H9 (cell line): ENCODE measurements at regions not wholly inside any gene's neighbourhood (a gene's known extent, or its start where the extent isn't known, plus 50 kb on each side); places are given as distances from the start of the nearest gene placed in this dataset.
"Not testable (repeated sequence)": the region's sequence is repeated elsewhere in the genome, so short reads cannot be mapped to it uniquely, and the experiment has no call there.

Experiments
- DNase-seq: peaks from one replicate; pipeline ENCODE4 v3.0.0-alpha.2; 2017
- H2AFZ ChIP-seq: one replicate; pipeline ENCODE4 v1.6.1; 2013; ENCODE audit warnings: mild to moderate bottlenecking, low read length, control low read depth, moderate library complexity
- H2AK5ac ChIP-seq: 2 replicates; pipeline ENCODE4 v1.6.1; 2013; ENCODE audit warnings: low read length, control low read depth, mixed read lengths; ENCODE audit not compliant: insufficient read length
- H2BK120ac ChIP-seq: one replicate; pipeline ENCODE4 v1.6.1; 2013; ENCODE audit warnings: low read depth, mild to moderate bottlenecking, low read length, control low read depth, inconsistent platforms; ENCODE audit not compliant: poor library complexity, severe bottlenecking
- H2BK12ac ChIP-seq: 2 replicates; pipeline ENCODE4 v1.6.1; 2013; ENCODE audit warnings: low read length, control low read depth, mixed read lengths, low read depth; ENCODE audit not compliant: insufficient read length
- H2BK15ac ChIP-seq: 2 replicates; pipeline ENCODE4 v1.6.1; 2013; ENCODE audit warnings: low read depth, low read length, control low read depth
- H2BK20ac ChIP-seq: one replicate; pipeline ENCODE4 v1.6.1; 2013; ENCODE audit warnings: low read depth, mild to moderate bottlenecking, low read length, control low read depth, inconsistent platforms; ENCODE audit not compliant: poor library complexity, severe bottlenecking
- H2BK5ac ChIP-seq: 2 replicates; pipeline ENCODE4 v1.6.1; 2013; ENCODE audit warnings: low read length, control low read depth, mixed read lengths; ENCODE audit not compliant: insufficient read length
- H3K14ac ChIP-seq: 2 replicates; pipeline ENCODE4 v1.6.1; 2013; ENCODE audit warnings: low read length, control low read depth; ENCODE audit not compliant: insufficient read depth
- H3K18ac ChIP-seq: 2 replicates; pipeline ENCODE4 v1.6.1; 2013; ENCODE audit warnings: low read depth, mild to moderate bottlenecking, mixed read lengths, low read length, control low read depth; ENCODE audit not compliant: insufficient read length
- H3K23ac ChIP-seq: 2 replicates; pipeline ENCODE4 v1.6.1; 2013; ENCODE audit warnings: low read length, control low read depth, mixed read lengths, low read depth; ENCODE audit not compliant: insufficient read length
- H3K23me2 ChIP-seq: 2 replicates; pipeline ENCODE4 v1.6.1; 2013; ENCODE audit warnings: low read depth, mild to moderate bottlenecking, mixed read lengths, low read length, control low read depth; ENCODE audit not compliant: insufficient read length, poor library complexity, severe bottlenecking
- H3K27ac ChIP-seq: 2 replicates; pipeline ENCODE4 v1.5.1; 2013; ENCODE audit warnings: low read length, control low read depth, mixed read lengths, low read depth; ENCODE audit not compliant: insufficient read length
- H3K27me3 ChIP-seq: 2 replicates; pipeline ENCODE4 v1.6.1; 2013; ENCODE audit warnings: low read length, control low read depth, inconsistent platforms; ENCODE audit not compliant: insufficient read depth
- H3K4ac ChIP-seq: 2 replicates; pipeline ENCODE4 v1.6.1; 2013; ENCODE audit warnings: low read depth, mild to moderate bottlenecking, control low read depth, inconsistent platforms, low read length, moderate library complexity
- H3K4me1 ChIP-seq: 2 replicates; pipeline ENCODE4 v1.6.1; 2013; ENCODE audit warnings: low read length, control low read depth, inconsistent platforms; ENCODE audit not compliant: insufficient read depth
- H3K4me2 ChIP-seq: 2 replicates; pipeline ENCODE4 v1.6.1; 2013; ENCODE audit warnings: low read length, control low read depth, mixed read lengths; ENCODE audit not compliant: insufficient read length, insufficient read depth
- H3K56ac ChIP-seq: 2 replicates; pipeline ENCODE4 v1.6.1; 2013; ENCODE audit warnings: low read depth, mild to moderate bottlenecking, mixed read lengths, low read length, control low read depth; ENCODE audit not compliant: insufficient read length
- H3K79me1 ChIP-seq: 2 replicates; pipeline ENCODE4 v1.6.1; 2013; ENCODE audit warnings: low read depth, mild to moderate bottlenecking, moderate library complexity, low read length, control low read depth, inconsistent platforms; ENCODE audit not compliant: insufficient read depth, poor library complexity, severe bottlenecking
- H3K79me2 ChIP-seq: 2 replicates; pipeline ENCODE4 v1.6.1; 2013; ENCODE audit warnings: low read length, control low read depth, inconsistent platforms; ENCODE audit not compliant: insufficient read depth
- H3K9ac ChIP-seq: 2 replicates; pipeline ENCODE4 v1.6.1; 2013; ENCODE audit warnings: low read length, control low read depth, mixed read lengths; ENCODE audit not compliant: insufficient read length; ENCODE audit errors: extremely low read depth
- H3K9me3 ChIP-seq: one replicate; pipeline ENCODE4 v1.6.1; 2013; ENCODE audit warnings: low read depth, low read length, inconsistent platforms; ENCODE audit not compliant: control insufficient read depth
- H3T11ph ChIP-seq: one replicate; pipeline ENCODE4 v1.6.1; 2013; ENCODE audit warnings: mild to moderate bottlenecking, low read length, control low read depth, inconsistent platforms
- H4K20me1 ChIP-seq: one replicate; pipeline ENCODE4 v1.6.1; 2013; ENCODE audit not compliant: control insufficient read depth, insufficient read length, insufficient read depth
- H4K5ac ChIP-seq: 2 replicates; pipeline ENCODE4 v1.6.1; 2013; ENCODE audit warnings: low read depth, mild to moderate bottlenecking, mixed read lengths, low read length, control low read depth; ENCODE audit not compliant: insufficient read length
- H4K8ac ChIP-seq: replicated peaks from 2 replicates; pipeline ENCODE4 v1.6.1; 2013; ENCODE audit warnings: low read length, control low read depth, mixed read lengths, low read depth; ENCODE audit not compliant: insufficient read length
- H4K91ac ChIP-seq: 2 replicates; pipeline ENCODE4 v1.6.1; 2013; ENCODE audit warnings: low read depth, mild to moderate bottlenecking, moderate library complexity, mixed read lengths, low read length, control low read depth; ENCODE audit not compliant: insufficient read length
- H3K27ac Mint-ChIP-seq, 3 experiments: 2 replicates in 2 of 3; 3 replicates in 1 of 3; pipeline ENCODE4 v1.8.0; 2020 to 2021; ENCODE audit warnings: mixed read lengths in 3 of 3, mild to moderate bottlenecking in 1 of 3, moderate library complexity in 1 of 3
- H3K27me3 Mint-ChIP-seq: 2 replicates; pipeline ENCODE4 v1.8.0; 2021; ENCODE audit warnings: low read depth, mild to moderate bottlenecking, moderate library complexity, mixed read lengths
- H3K36me3 Mint-ChIP-seq, 3 experiments: 2 replicates in 2 of 3; 3 replicates in 1 of 3; pipeline ENCODE4 v1.8.0; 2020 to 2021; ENCODE audit warnings: low read depth in 3 of 3, mixed read lengths in 3 of 3; ENCODE audit not compliant: insufficient read depth in 1 of 3
- H3K4me1 Mint-ChIP-seq, 2 experiments: 2 replicates each; pipeline ENCODE4 v1.8.0; 2020; ENCODE audit warnings: mixed read lengths in 2 of 2
- H3K4me3 Mint-ChIP-seq, 2 experiments: 2 replicates in 1 of 2; 3 replicates in 1 of 2; pipeline ENCODE4 v1.8.0; 2020 to 2021; ENCODE audit warnings: mild to moderate bottlenecking in 2 of 2, mixed read lengths in 2 of 2, moderate library complexity in 1 of 2
- H3K9me3 Mint-ChIP-seq, 2 experiments: 2 replicates in 1 of 2; 3 replicates in 1 of 2; pipeline ENCODE4 v1.8.0; 2020; ENCODE audit warnings: mild to moderate bottlenecking in 2 of 2, mixed read lengths in 2 of 2, moderate library complexity in 1 of 2
- WGBS: extraction: QIAGEN DNeasy Blood & Tissue Kit; methylation state at CpG from one replicate; pipeline ENCODE4 v1.1.7; 2013; ENCODE audit warnings: missing lambda C conversion rate, low lambda C conversion rate, mixed read lengths; ENCODE audit not compliant: insufficient read length; ENCODE audit errors: extremely low coverage; 5-methylcytosine and 5-hydroxymethylcytosine counted together
- TF ChIP-seq, protein P1 (sequence below): fragments of 200-600 bp; sonication (generic); conservative IDR thresholded peaks from 3 replicates; pipeline ENCODE4 v1.8.0; 2021; ENCODE audit warnings: antibody characterized with exemption, mild to moderate bottlenecking

DNA sequence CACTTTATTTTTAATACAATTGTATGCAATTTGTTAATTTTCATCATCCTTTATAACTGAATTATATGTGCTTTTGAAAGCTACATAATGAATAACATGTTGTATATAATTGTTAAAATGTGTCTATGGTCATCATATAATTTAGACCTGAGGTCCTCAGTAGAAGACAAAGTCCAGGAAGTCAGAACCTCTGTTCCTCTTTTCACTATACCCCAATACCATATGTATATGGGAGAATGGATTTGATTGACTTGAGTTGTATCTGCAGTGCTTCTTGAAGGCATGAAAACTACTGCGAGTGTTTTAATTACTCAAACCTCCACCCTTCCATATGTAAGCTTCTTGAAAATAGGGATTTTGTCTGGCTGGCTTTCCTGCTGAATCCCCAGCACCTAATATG is 140.7 kb upstream of the NEDD9 start:
- WGBS: no CpG with 5 or more reads among the region's 1 CpG
- Mint-ChIP-seq H3K36me3 (peaks cover 2 to 19% (median 10%) of the 10 kb centered on the region in 3 experiments; a peak in 6 of 7 replicates), H3K9me3 (peaks cover 11 to 15% of the 10 kb centered on the region in 2 experiments; a peak in 3 of 5 replicates), H3K27me3 (peaks cover 3% of the 10 kb centered on the region; the same call in 1 of the 2 replicates), H3K4me1 (peaks cover 11 to 12% of the 10 kb centered on the region in 2 experiments), H3K27ac (no peak overlapping the region), H3K4me3 (no peak overlapping the region)
- Histone ChIP-seq H3K9me3 (no peaks in the 10 kb centered on the region), H3K4me2 (no peak overlapping the region), H3K23me2 (no peaks in the 10 kb centered on the region), H2BK15ac (no peak overlapping the region), H2AK5ac (no peak overlapping the region), H3K27ac (no peak overlapping the region), H4K20me1 (no peaks in the 10 kb centered on the region), H4K8ac (no peak overlapping the region), H3K79me2 (0 out of 2 replicates have a peak, but pooled peaks cover 1% of the 10 kb centered on the region), H2BK20ac (no peak overlapping the region), H4K91ac (no peak overlapping the region), H2BK120ac (no peak overlapping the region), H3K23ac (no peak overlapping the region), H3K14ac (no peak overlapping the region), H3K79me1 (no peaks in the 10 kb centered on the region), H2BK5ac (no peak overlapping the region), H3T11ph (no peak overlapping the region), H2BK12ac (no peak overlapping the region), H3K4me1 (no peaks in the 10 kb centered on the region), H2AFZ (no peak overlapping the region), H3K4ac (no peak overlapping the region), H3K27me3 (no peaks in the 10 kb centered on the region), H3K18ac (no peak overlapping the region), H3K56ac (no peak overlapping the region), H4K5ac (no peak overlapping the region), H3K9ac (no peak overlapping the region)
- no peak for DNase-seq
- TF ChIP-seq, protein P1, sequence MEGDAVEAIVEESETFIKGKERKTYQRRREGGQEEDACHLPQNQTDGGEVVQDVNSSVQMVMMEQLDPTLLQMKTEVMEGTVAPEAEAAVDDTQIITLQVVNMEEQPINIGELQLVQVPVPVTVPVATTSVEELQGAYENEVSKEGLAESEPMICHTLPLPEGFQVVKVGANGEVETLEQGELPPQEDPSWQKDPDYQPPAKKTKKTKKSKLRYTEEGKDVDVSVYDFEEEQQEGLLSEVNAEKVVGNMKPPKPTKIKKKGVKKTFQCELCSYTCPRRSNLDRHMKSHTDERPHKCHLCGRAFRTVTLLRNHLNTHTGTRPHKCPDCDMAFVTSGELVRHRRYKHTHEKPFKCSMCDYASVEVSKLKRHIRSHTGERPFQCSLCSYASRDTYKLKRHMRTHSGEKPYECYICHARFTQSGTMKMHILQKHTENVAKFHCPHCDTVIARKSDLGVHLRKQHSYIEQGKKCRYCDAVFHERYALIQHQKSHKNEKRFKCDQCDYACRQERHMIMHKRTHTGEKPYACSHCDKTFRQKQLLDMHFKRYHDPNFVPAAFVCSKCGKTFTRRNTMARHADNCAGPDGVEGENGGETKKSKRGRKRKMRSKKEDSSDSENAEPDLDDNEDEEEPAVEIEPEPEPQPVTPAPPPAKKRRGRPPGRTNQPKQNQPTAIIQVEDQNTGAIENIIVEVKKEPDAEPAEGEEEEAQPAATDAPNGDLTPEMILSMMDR: no peak

DNA sequence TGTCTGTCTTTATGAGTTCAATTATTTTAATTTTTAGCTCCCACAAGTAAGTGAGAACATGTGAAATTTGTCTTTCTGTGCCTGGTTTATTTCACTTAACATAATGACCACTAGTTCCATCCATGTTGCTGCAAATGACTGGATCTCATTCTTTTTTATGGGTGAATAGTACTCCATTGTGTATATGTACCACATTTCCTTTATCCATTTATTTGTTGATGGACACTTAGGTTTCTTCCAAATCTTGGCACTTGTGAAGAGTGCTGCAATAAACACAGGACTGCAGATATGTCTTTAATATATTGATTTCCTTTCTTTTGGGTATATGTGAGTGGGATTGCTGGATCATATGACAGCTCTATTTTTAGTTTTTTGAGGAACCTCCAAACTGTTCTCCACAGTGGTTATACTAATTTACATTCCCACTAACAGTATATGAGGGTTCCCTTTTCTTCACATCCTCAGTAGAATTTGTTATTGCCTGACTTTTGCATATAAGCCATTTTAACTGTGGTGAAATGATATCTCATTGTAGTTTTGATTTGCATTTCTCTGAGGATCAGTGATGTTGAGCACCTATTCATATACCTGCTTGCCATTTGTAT is 139.8 kb upstream of the NEDD9 start:
- not testable (repeated sequence) for H3K18ac ChIP-seq, H3K23me2 ChIP-seq, H2BK20ac ChIP-seq, H2BK15ac ChIP-seq, H3K27me3 Mint-ChIP-seq, H3K4ac ChIP-seq, H3K27ac Mint-ChIP-seq, H3K27ac ChIP-seq, H2BK5ac ChIP-seq, H2BK120ac ChIP-seq, H3K56ac ChIP-seq, H4K8ac ChIP-seq, H3K14ac ChIP-seq, H3K23ac ChIP-seq, H3T11ph ChIP-seq, H4K5ac ChIP-seq, H2AFZ ChIP-seq, H2AK5ac ChIP-seq, H2BK12ac ChIP-seq, H3K4me1 ChIP-seq, H3K4me3 Mint-ChIP-seq, H3K9me3 ChIP-seq, H3K79me2 ChIP-seq, DNase-seq, H3K79me1 ChIP-seq, H3K27me3 ChIP-seq, H4K91ac ChIP-seq, H3K4me2 ChIP-seq, H3K9ac ChIP-seq, H4K20me1 ChIP-seq
- peaks cover 2 to 12% (median 4%) of the 10 kb centered on the region in 3 experiments; a peak in 3 of 7 replicates for H3K36me3 Mint-ChIP-seq
- peaks cover 19% of the 10 kb centered on the region in 2 experiments for H3K4me1 Mint-ChIP-seq
- peaks cover 5 to 10% of the 10 kb centered on the region in 2 experiments; a peak in 3 of 5 replicates for H3K9me3 Mint-ChIP-seq
